ENCODE measurements at regions not wholly inside any gene's neighbourhood (a gene's known extent, or its start where the extent isn't known, plus 50 kb on each side); places are given as distances from the start of the nearest gene placed in this dataset.

- H3K27ac Mint-ChIP-seq = no peak overlapping the region
- peaks cover 41% of the 10 kb centered on the region for H3K27me3 Mint-ChIP-seq
- no peaks in the 10 kb centered on the region for H3K36me3 Mint-ChIP-seq
Observed at GRCh38 chr15:77817434-77817833, 184.7 kb upstream of the LINGO1 start.

DNA sequence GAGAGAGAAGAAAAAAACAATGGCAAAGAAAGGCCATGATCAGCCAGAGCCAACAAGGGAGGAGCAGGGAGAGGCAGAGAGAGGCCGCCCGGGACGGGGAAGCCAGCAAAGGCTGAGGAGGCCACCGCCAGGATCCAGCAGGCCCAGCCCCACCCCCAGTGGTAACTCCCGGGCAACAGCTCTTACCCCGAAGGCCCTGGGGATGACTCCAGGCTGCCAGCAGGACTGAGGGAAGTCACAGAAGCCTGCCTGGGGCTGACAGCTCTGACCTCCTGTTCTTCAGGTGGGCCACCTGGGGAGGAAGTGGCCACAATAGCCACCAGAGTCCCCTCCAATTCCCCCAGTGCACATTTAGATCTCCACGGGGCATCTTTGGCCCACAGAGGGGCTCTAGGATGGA lies 184.3 kb upstream of the LINGO1 start:
- Mint-ChIP-seq H3K27ac (no peak overlapping the region), H3K36me3 (no peaks in the 10 kb centered on the region), H3K9me3 (no peaks in the 10 kb centered on the region), H3K27me3 (peaks cover 40% of the 10 kb centered on the region), H3K4me1 (peaks cover 0 to 15% (median 0%) of the 10 kb centered on the region in 4 donors), H3K4me3 (no peak overlapping the region)
- ATAC-seq (ENCODE audit: low read depth in 2 of 2) = no peak
- no peak overlapping the region for H3K4me3 ChIP-seq (ENCODE audit: low read depth, low read length)
- DNase-seq = no peak
- no peak overlapping the region for H3K27ac ChIP-seq (ENCODE audit: insufficient read depth, low read length, poor library complexity, severe bottlenecking)
- no peaks in the 10 kb centered on the region for H3K36me3 ChIP-seq (ENCODE audit: control insufficient read depth, insufficient read depth, low read length)
- H3K9me3 ChIP-seq (ENCODE audit: control insufficient read depth in 2 of 2, low read length in 2 of 2) = no peaks in the 10 kb centered on the region
- H3K27me3 ChIP-seq (ENCODE audit: control insufficient read depth, insufficient read depth, low read length) = peaks cover 11% of the 10 kb centered on the region
- no peaks in the 10 kb centered on the region for H3K4me1 ChIP-seq (ENCODE audit: control insufficient read depth, insufficient read depth, low read length, poor library complexity, severe bottlenecking)

More at GRCh38 chr15:77817434-77817833, 184.7 kb upstream of the LINGO1 start:
- Mint-ChIP-seq H3K9me3 (no peaks in the 10 kb centered on the region), H3K4me1 (peaks cover 0 to 16% (median 0%) of the 10 kb centered on the region in 4 donors), H3K4me3 (no peak overlapping the region)
- Histone ChIP-seq H3K4me3 (ENCODE audit: low read depth, low read length) (no peak overlapping the region), H3K27ac (ENCODE audit: insufficient read depth, low read length, poor library complexity, severe bottlenecking) (no peak overlapping the region), H3K27me3 (ENCODE audit: control insufficient read depth, insufficient read depth, low read length) (peaks cover 11% of the 10 kb centered on the region), H3K4me1 (ENCODE audit: control insufficient read depth, insufficient read depth, low read length, poor library complexity, severe bottlenecking) (no peaks in the 10 kb centered on the region), H3K36me3 (ENCODE audit: control insufficient read depth, insufficient read depth, low read length) (no peaks in the 10 kb centered on the region), H3K9me3 (ENCODE audit: control insufficient read depth in 2 of 2, low read length in 2 of 2) (no peaks in the 10 kb centered on the region)
- no peak for DNase-seq
- no peak for ATAC-seq (ENCODE audit: low read depth in 2 of 2)

- H3K27ac Mint-ChIP-seq = no peak overlapping the region
- ATAC-seq (ENCODE audit: low read depth in 2 of 2) = no peak
Observed at GRCh38 chr15:77815015-77815414, 182.3 kb upstream of the LINGO1 start.

DNA sequence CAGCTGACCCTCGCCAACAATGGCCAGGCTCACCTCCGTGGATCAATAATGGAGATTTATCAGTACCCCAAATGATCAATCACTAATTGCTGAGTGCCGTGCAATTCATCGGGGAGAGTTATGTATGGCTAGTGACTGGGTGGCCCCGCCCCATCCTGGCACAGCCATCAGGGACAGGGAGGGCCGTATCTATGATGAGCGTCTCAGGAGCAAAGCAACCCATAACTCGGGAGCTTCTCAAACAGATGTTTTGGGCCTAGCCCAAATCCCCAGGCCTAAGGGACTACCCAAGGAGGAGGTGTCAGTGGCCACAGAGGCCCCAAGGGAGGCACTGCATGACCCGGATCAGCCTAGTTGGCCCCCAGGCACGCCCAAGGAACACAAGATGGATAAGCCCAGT lies 180.0 kb upstream of the LINGO1 start:
- H3K4me1 ChIP-seq (ENCODE audit: control insufficient read depth, insufficient read depth, low read length, poor library complexity, severe bottlenecking) = no peaks in the 10 kb centered on the region
- H3K4me3 Mint-ChIP-seq = no peak overlapping the region

More at GRCh38 chr15:77815015-77815414, 182.3 kb upstream of the LINGO1 start:
- Histone ChIP-seq H3K4me1 (ENCODE audit: control insufficient read depth, insufficient read depth, low read length, poor library complexity, severe bottlenecking) (no peaks in the 10 kb centered on the region), H3K27ac (ENCODE audit: insufficient read depth, low read length, poor library complexity, severe bottlenecking) (no peak overlapping the region), H3K27me3 (ENCODE audit: control insufficient read depth, insufficient read depth, low read length) (peaks cover 4% of the 10 kb centered on the region), H3K9me3 (ENCODE audit: control insufficient read depth in 2 of 2, low read length in 2 of 2) (no peaks in the 10 kb centered on the region), H3K4me3 (ENCODE audit: low read depth, low read length) (no peak overlapping the region), H3K36me3 (ENCODE audit: control insufficient read depth, insufficient read depth, low read length) (no peaks in the 10 kb centered on the region)
- peaks cover 28% of the 10 kb centered on the region for H3K27me3 Mint-ChIP-seq
- H3K36me3 Mint-ChIP-seq = no peaks in the 10 kb centered on the region
- H3K9me3 Mint-ChIP-seq = no peaks in the 10 kb centered on the region
- H3K4me3 Mint-ChIP-seq = no peak overlapping the region
- DNase-seq = no peak
- H3K4me1 Mint-ChIP-seq = peaks cover 0 to 5% (median under 1%) of the 10 kb centered on the region in 4 donors

GRCh38 chr15:77811270-77811669 lies 178.6 kb upstream of the LINGO1 start:
- H3K27ac Mint-ChIP-seq = no peak overlapping the region
- Histone ChIP-seq H3K27ac (ENCODE audit: insufficient read depth, low read length, poor library complexity, severe bottlenecking) (no peak overlapping the region), H3K27me3 (ENCODE audit: control insufficient read depth, insufficient read depth, low read length) (no peaks in the 10 kb centered on the region), H3K4me1 (ENCODE audit: control insufficient read depth, insufficient read depth, low read length, poor library complexity, severe bottlenecking) (no peaks in the 10 kb centered on the region), H3K9me3 (ENCODE audit: control insufficient read depth in 2 of 2, low read length in 2 of 2) (no peaks in the 10 kb centered on the region), H3K4me3 (ENCODE audit: low read depth, low read length) (no peak overlapping the region), H3K36me3 (ENCODE audit: control insufficient read depth, insufficient read depth, low read length) (no peaks in the 10 kb centered on the region)
- H3K4me3 Mint-ChIP-seq = no peak overlapping the region
- DNase-seq = no peak
- peaks cover 20% of the 10 kb centered on the region for H3K27me3 Mint-ChIP-seq
- no peaks in the 10 kb centered on the region for H3K9me3 Mint-ChIP-seq
- ATAC-seq (ENCODE audit: low read depth in 2 of 2) = no peak
- H3K4me1 Mint-ChIP-seq = peaks cover 0 to 2% (median 0%) of the 10 kb centered on the region in 4 donors
- H3K36me3 Mint-ChIP-seq = no peaks in the 10 kb centered on the region

More for the DNA sequence above, 180.0 kb upstream of the LINGO1 start:
- Histone ChIP-seq H3K36me3 (ENCODE audit: control insufficient read depth, insufficient read depth, low read length) (no peaks in the 10 kb centered on the region), H3K9me3 (ENCODE audit: control insufficient read depth in 2 of 2, low read length in 2 of 2) (no peaks in the 10 kb centered on the region), H3K27me3 (ENCODE audit: control insufficient read depth, insufficient read depth, low read length) (no peaks in the 10 kb centered on the region), H3K27ac (ENCODE audit: insufficient read depth, low read length, poor library complexity, severe bottlenecking) (no peak overlapping the region), H3K4me3 (ENCODE audit: low read depth, low read length) (no peak overlapping the region)
- Mint-ChIP-seq H3K4me1 (peaks cover 0 to 2% (median 0%) of the 10 kb centered on the region in 4 donors), H3K36me3 (no peaks in the 10 kb centered on the region), H3K27ac (no peak overlapping the region), H3K9me3 (no peaks in the 10 kb centered on the region), H3K27me3 (peaks cover 21% of the 10 kb centered on the region)
- no peak for ATAC-seq (ENCODE audit: low read depth in 2 of 2)
- DNase-seq = no peak

- H3K4me1 ChIP-seq (ENCODE audit: control insufficient read depth, insufficient read depth, low read length, poor library complexity, severe bottlenecking) = no peaks in the 10 kb centered on the region
- H3K27me3 ChIP-seq (ENCODE audit: control insufficient read depth, insufficient read depth, low read length) = no peaks in the 10 kb centered on the region
- DNase-seq (no peak), ATAC-seq (ENCODE audit: low read depth in 2 of 2) (no peak)
- Mint-ChIP-seq H3K36me3 (no peaks in the 10 kb centered on the region), H3K27ac (no peak overlapping the region), H3K4me1 (peaks cover 0 to 2% (median 0%) of the 10 kb centered on the region in 4 donors), H3K9me3 (no peaks in the 10 kb centered on the region), H3K4me3 (no peak overlapping the region), H3K27me3 (peaks cover 11% of the 10 kb centered on the region)
- H3K27ac ChIP-seq (ENCODE audit: insufficient read depth, low read length, poor library complexity, severe bottlenecking) = no peak overlapping the region
- H3K4me3 ChIP-seq (ENCODE audit: low read depth, low read length) = no peak overlapping the region
- H3K9me3 ChIP-seq (ENCODE audit: control insufficient read depth in 2 of 2, low read length in 2 of 2) = no peaks in the 10 kb centered on the region
- H3K36me3 ChIP-seq (ENCODE audit: control insufficient read depth, insufficient read depth, low read length) = no peaks in the 10 kb centered on the region
Observed at GRCh38 chr15:77810130-77810571, 177.4 kb upstream of the LINGO1 start.

DNA sequence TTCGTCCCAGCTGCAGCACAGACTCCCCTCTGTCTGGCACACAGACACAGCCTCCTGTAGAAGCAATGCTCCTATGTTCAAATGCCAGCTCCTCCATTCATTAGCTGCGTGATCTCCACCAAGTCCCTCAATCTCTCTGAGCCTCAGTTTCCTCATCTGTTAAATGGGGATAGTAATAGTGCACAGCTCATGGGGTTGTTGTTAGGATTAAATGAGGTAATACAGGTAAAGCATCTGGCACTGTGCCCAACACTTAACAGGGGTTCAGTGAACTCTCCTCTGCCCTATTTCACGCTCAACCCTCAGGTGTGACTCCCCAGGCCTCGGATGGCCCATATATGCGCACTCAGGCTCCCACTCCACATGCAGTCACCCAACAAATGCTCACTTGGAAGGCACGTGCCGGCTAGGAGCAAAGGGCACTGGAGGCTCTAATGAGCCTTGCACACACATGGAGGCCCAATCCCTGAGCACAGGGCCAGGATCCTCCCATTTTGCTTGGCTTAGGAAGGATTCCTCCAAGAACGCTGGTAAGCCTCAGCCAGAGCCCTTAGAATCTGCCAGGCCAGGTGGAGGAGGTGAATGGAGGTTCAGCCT lies 176.0 kb upstream of the LINGO1 start:
- Mint-ChIP-seq H3K36me3 (no peaks in the 10 kb centered on the region), H3K27me3 (peaks cover 11% of the 10 kb centered on the region), H3K4me1 (peaks cover 0 to 2% (median 0%) of the 10 kb centered on the region in 4 donors), H3K27ac (no peak overlapping the region), H3K9me3 (no peaks in the 10 kb centered on the region), H3K4me3 (no peak overlapping the region)
- Histone ChIP-seq H3K27ac (ENCODE audit: insufficient read depth, low read length, poor library complexity, severe bottlenecking) (no peak overlapping the region), H3K36me3 (ENCODE audit: control insufficient read depth, insufficient read depth, low read length) (no peaks in the 10 kb centered on the region), H3K4me1 (ENCODE audit: control insufficient read depth, insufficient read depth, low read length, poor library complexity, severe bottlenecking) (no peaks in the 10 kb centered on the region), H3K4me3 (ENCODE audit: low read depth, low read length) (no peak overlapping the region), H3K27me3 (ENCODE audit: control insufficient read depth, insufficient read depth, low read length) (no peaks in the 10 kb centered on the region), H3K9me3 (ENCODE audit: control insufficient read depth in 2 of 2, low read length in 2 of 2) (no peaks in the 10 kb centered on the region)
- ATAC-seq (ENCODE audit: low read depth in 2 of 2) = no peak
- no peak for DNase-seq

DNA sequence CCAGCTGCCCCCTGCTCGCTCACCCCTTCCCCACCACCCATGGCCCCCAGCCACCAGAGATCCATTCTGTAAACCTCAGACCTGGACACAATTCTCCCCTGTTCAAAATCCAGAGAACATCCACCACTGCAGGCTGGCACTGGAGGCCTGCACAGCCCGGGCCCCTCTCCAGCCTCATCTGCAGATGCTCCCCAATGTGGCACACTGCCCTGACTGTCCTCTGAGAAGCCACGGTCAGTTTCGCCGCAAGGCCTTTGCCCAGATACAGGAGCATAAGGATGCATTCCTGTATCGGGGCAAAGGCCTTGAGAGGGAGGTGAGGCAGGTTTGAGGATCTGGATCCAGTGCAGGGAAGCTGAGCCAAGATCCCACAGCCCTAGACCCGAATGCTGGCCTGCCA lies 175.4 kb upstream of the LINGO1 start:
- DNase-seq = no peak

More for the DNA sequence above, 175.4 kb upstream of the LINGO1 start:
- no peaks in the 10 kb centered on the region for H3K9me3 Mint-ChIP-seq
- H3K36me3 ChIP-seq (ENCODE audit: control insufficient read depth, insufficient read depth, low read length) = no peaks in the 10 kb centered on the region
- no peak overlapping the region for H3K4me3 ChIP-seq (ENCODE audit: low read depth, low read length)
- no peaks in the 10 kb centered on the region for H3K9me3 ChIP-seq (ENCODE audit: control insufficient read depth in 2 of 2, low read length in 2 of 2)
- H3K27me3 Mint-ChIP-seq = peaks cover 15% of the 10 kb centered on the region
- H3K4me1 ChIP-seq (ENCODE audit: control insufficient read depth, insufficient read depth, low read length, poor library complexity, severe bottlenecking) = no peaks in the 10 kb centered on the region
- H3K4me1 Mint-ChIP-seq = peaks cover 0 to 2% (median 0%) of the 10 kb centered on the region in 4 donors
- no peaks in the 10 kb centered on the region for H3K36me3 Mint-ChIP-seq
- ATAC-seq (ENCODE audit: low read depth in 2 of 2) = no peak
- no peak overlapping the region for H3K27ac Mint-ChIP-seq
- no peaks in the 10 kb centered on the region for H3K27me3 ChIP-seq (ENCODE audit: control insufficient read depth, insufficient read depth, low read length)
- no peak overlapping the region for H3K4me3 Mint-ChIP-seq
- no peak overlapping the region for H3K27ac ChIP-seq (ENCODE audit: insufficient read depth, low read length, poor library complexity, severe bottlenecking)
